HEK293 (cell line): ENCODE measurements at regions not wholly inside any gene's neighbourhood (a gene's known extent, or its start where the extent isn't known, plus 50 kb on each side); places are given as distances from the start of the nearest gene placed in this dataset.

Experiments
- CTCF ChIA-PET: fragments of 350-600 bp; formaldehyde crosslinking; extraction: SDS; loops from one replicate; lab custom pipeline; 2021; ENCODE audit warnings: antibody characterized with exemption; lab: Yijun Ruan, JAX
- POLR2A ChIA-PET: fragments of 300-600 bp; formaldehyde crosslinking; extraction: SDS; loops from one replicate; lab custom pipeline; 2020; ENCODE audit warnings: antibody characterized with exemption, inconsistent platforms; lab: Yijun Ruan, JAX
- H3K27ac ChIP-seq: fragments of 200-500 bp; sonication (Bioruptor generic); 2 replicates; pipeline ENCODE4 v1.5.1; 2014; ENCODE audit warnings: low read depth, low read length, control low read depth, inconsistent platforms; ENCODE audit errors: extremely low read depth
- H3K36me3 ChIP-seq, 2 experiments: fragments of 200-500 bp in 1 of 2; sonication (Bioruptor generic) in 1 of 2; 1 replicate in 1 of 2; 2 replicates in 1 of 2; pipeline ENCODE4 v1.5.1; 2014 to 2017; ENCODE audit warnings: inconsistent platforms in 2 of 2, low read length in 2 of 2; ENCODE audit not compliant: control insufficient read depth in 2 of 2, insufficient read depth in 1 of 2
- H3K4me1 ChIP-seq: fragments of 200-500 bp; sonication (Bioruptor generic); 2 replicates; pipeline ENCODE4 v1.5.1; 2014; ENCODE audit warnings: mild to moderate bottlenecking, low read length, inconsistent platforms; ENCODE audit not compliant: control insufficient read depth, insufficient read depth
- H3K4me3 ChIP-seq: 2 replicates; pipeline ENCODE4 v1.5.1; 2011; ENCODE audit warnings: low read depth, mild to moderate bottlenecking, control low read depth, low read length, moderate library complexity
- H3K9me3 ChIP-seq: fragments of 200-500 bp; sonication (Bioruptor generic); 2 replicates; pipeline ENCODE4 v1.5.1; 2014; ENCODE audit warnings: low read depth, low read length, inconsistent platforms; ENCODE audit not compliant: control insufficient read depth, insufficient read depth
- AEBP2 ChIP-seq: fragments of 450-650 bp; formaldehyde crosslinking; IDR thresholded peaks from 2 replicates; pipeline ENCODE4 v1.5.1; 2016; ENCODE audit warnings: missing biosample characterization, missing genetic modification characterization, borderline replicate concordance
- GLIS2 ChIP-seq: fragments of 450-650 bp; formaldehyde crosslinking; IDR thresholded peaks from 2 replicates; pipeline ENCODE4 v1.5.1; 2016; ENCODE audit warnings: missing biosample characterization, missing genetic modification characterization
- KLF9 ChIP-seq: fragments of 450-650 bp; formaldehyde crosslinking; IDR thresholded peaks from 2 replicates; pipeline ENCODE4 v1.5.1; 2016; ENCODE audit warnings: missing biosample characterization, missing genetic modification characterization, low read depth
- OSR2 ChIP-seq: fragments of 450-650 bp; formaldehyde crosslinking; IDR thresholded peaks from 2 replicates; pipeline ENCODE4 v1.5.1; 2016; ENCODE audit warnings: missing biosample characterization, missing genetic modification characterization
- PRDM4 ChIP-seq: fragments of 450-650 bp; formaldehyde crosslinking; IDR thresholded peaks from 2 replicates; pipeline ENCODE4 v1.5.1; 2017; ENCODE audit warnings: missing biosample characterization, missing genetic modification characterization
- ZBTB20 ChIP-seq: fragments of 450-650 bp; formaldehyde crosslinking; IDR thresholded peaks from 2 replicates; pipeline ENCODE4 v1.5.1; 2016; ENCODE audit warnings: missing biosample characterization, missing genetic modification characterization
- ZNF114 ChIP-seq: fragments of 450-650 bp; formaldehyde crosslinking; IDR thresholded peaks from 2 replicates; pipeline ENCODE4 v1.5.0; 2017; ENCODE audit warnings: missing biosample characterization, missing genetic modification characterization
- ZNF148 ChIP-seq: fragments of 450-650 bp; formaldehyde crosslinking; IDR thresholded peaks from 2 replicates; pipeline ENCODE4 v1.5.0; 2017; ENCODE audit warnings: missing biosample characterization, missing genetic modification characterization, borderline replicate concordance
- ZNF416 ChIP-seq: fragments of 450-650 bp; formaldehyde crosslinking; IDR thresholded peaks from 2 replicates; pipeline ENCODE4 v1.5.1; 2016; ENCODE audit warnings: missing biosample characterization, missing genetic modification characterization
- ZNF426 ChIP-seq: fragments of 450-650 bp; formaldehyde crosslinking; IDR thresholded peaks from 2 replicates; pipeline ENCODE4 v1.5.1; 2017; ENCODE audit warnings: missing biosample characterization, missing genetic modification characterization, mild to moderate bottlenecking, inconsistent platforms, moderate library complexity
- ZNF518A ChIP-seq: fragments of 450-650 bp; formaldehyde crosslinking; conservative IDR thresholded peaks from 2 replicates; pipeline ENCODE4 v1.5.1; 2016; ENCODE audit warnings: low read depth, missing biosample characterization, missing genetic modification characterization
- ZNF549 ChIP-seq: fragments of 450-650 bp; IDR thresholded peaks from 2 replicates; pipeline ENCODE4 v1.5.1; 2018; ENCODE audit warnings: missing biosample characterization, missing genetic modification characterization, mild to moderate bottlenecking, inconsistent platforms, moderate library complexity
- ZNF596 ChIP-seq: fragments of 450-650 bp; IDR thresholded peaks from 2 replicates; pipeline ENCODE4 v1.5.0; 2018; ENCODE audit warnings: missing biosample characterization, mild to moderate bottlenecking, missing genetic modification characterization, moderate library complexity
- ZNF658 ChIP-seq: fragments of 450-650 bp; formaldehyde crosslinking; IDR thresholded peaks from 2 replicates; pipeline ENCODE4; 2016; ENCODE audit warnings: missing biosample characterization, missing genetic modification characterization
- ZNF692 ChIP-seq: fragments of 450-650 bp; formaldehyde crosslinking; IDR thresholded peaks from 2 replicates; pipeline ENCODE4 v1.5.1; 2016; ENCODE audit warnings: missing biosample characterization, missing genetic modification characterization
- ZSCAN18 ChIP-seq: fragments of 450-650 bp; formaldehyde crosslinking; IDR thresholded peaks from 2 replicates; pipeline ENCODE4 v1.5.1; 2016; ENCODE audit warnings: missing biosample characterization, missing genetic modification characterization
- ZSCAN23 ChIP-seq: fragments of 450-650 bp; formaldehyde crosslinking; IDR thresholded peaks from 2 replicates; pipeline ENCODE4 v1.5.1; 2016; ENCODE audit warnings: missing biosample characterization, missing genetic modification characterization
- ZSCAN5A ChIP-seq: fragments of 450-650 bp; formaldehyde crosslinking; IDR thresholded peaks from 2 replicates; pipeline ENCODE4 v1.5.1; 2016; ENCODE audit warnings: missing biosample characterization, missing genetic modification characterization

- no peaks in the 10 kb centered on the region for H3K36me3 ChIP-seq
- TF ChIP-seq GLIS2 (tag by site-specific recombination) (no peak), ZNF658 (no peak), ZSCAN23 (tag by site-specific recombination) (no peak), KLF9 (tag by site-specific recombination) (no peak), PRDM4 (tag by site-specific recombination) (no peak), ZBTB20 (tag by site-specific recombination) (no peak), ZNF148 (tag by site-specific recombination) (no peak), ZNF549 (tag by site-specific recombination) (no peak), ZNF114 (no peak), ZNF518A (no peak), ZNF426 (tag by site-specific recombination) (no peak), ZSCAN18 (tag by site-specific recombination) (no peak)
- TF ChIP-seq, all 188 proteins: peak for 0
- Histone ChIP-seq H3K4me1 (no peaks in the 10 kb centered on the region), H3K4me3 (no peak overlapping the region), H3K9me3 (no peaks in the 10 kb centered on the region), H3K27ac (no peak overlapping the region)
- ChIA-PET CTCF (no interaction called here), POLR2A (no interaction called here)
These were observed 258.6 kb downstream of the CBLN1 start for GRCh38 chr16:49023050-49023449.

- no peaks in the 10 kb centered on the region for H3K9me3 ChIP-seq
- H3K4me3 ChIP-seq = no peak overlapping the region
- H3K36me3 ChIP-seq = no peaks in the 10 kb centered on the region
- H3K4me1 ChIP-seq = no peaks in the 10 kb centered on the region
- no peak overlapping the region for H3K27ac ChIP-seq
- CTCF ChIA-PET = no interaction called here
- POLR2A ChIA-PET = no interaction called here
- TF ChIP-seq ZNF596 (tag by site-specific recombination) (no peak), ZSCAN5A (tag by site-specific recombination) (no peak), ZNF692 (no peak), AEBP2 (tag by site-specific recombination) (no peak), OSR2 (tag by site-specific recombination) (no peak), ZNF416 (tag by site-specific recombination) (no peak)
These were observed 259.2 kb downstream of the CBLN1 start for GRCh38 chr16:49022351-49022963.
